Neural progenitor cell (in vitro differentiated cells): ENCODE measurements at regions not wholly inside any gene's neighbourhood (a gene's known extent, or its start where the extent isn't known, plus 50 kb on each side); places are given as distances from the start of the nearest gene placed in this dataset.

Experiments used
- DNase-seq: peaks from one replicate; pipeline ENCODE4 v3.0.0-alpha.2; 2016; ENCODE audit warnings: low spot score
- H2AFZ ChIP-seq: fragments of 200-600 bp; sonication (generic); replicated peaks from 2 replicates; pipeline ENCODE4 v1.6.1; 2016; ENCODE audit warnings: antibody characterized with exemption
- H3F3A ChIP-seq: fragments of 200-600 bp; sonication (generic); 2 replicates; pipeline ENCODE4 v1.6.1; 2016; ENCODE audit warnings: antibody characterized with exemption, low read depth
- H3K27ac ChIP-seq: fragments of 200-600 bp; sonication (generic); 2 replicates; pipeline ENCODE4 v1.5.1; 2016; ENCODE audit warnings: mild to moderate bottlenecking
- H3K27me3 ChIP-seq: fragments of 200-600 bp; sonication (generic); 2 replicates; pipeline ENCODE4 v1.6.1; 2016; ENCODE audit warnings: mild to moderate bottlenecking, moderate library complexity
- H3K36me3 ChIP-seq: fragments of 200-600 bp; sonication (generic); 2 replicates; pipeline ENCODE4 v1.5.1; 2016
- H3K4me1 ChIP-seq: fragments of 200-600 bp; sonication (generic); 2 replicates; pipeline ENCODE4 v1.6.1; 2016; ENCODE audit warnings: mixed run types
- H3K4me2 ChIP-seq: fragments of 200-600 bp; sonication (generic); 2 replicates; pipeline ENCODE4 v1.6.1; 2016
- H3K4me3 ChIP-seq: fragments of 200-600 bp; sonication (generic); 2 replicates; pipeline ENCODE4 v1.5.1; 2016
- H3K79me2 ChIP-seq: fragments of 200-600 bp; sonication (generic); 2 replicates; pipeline ENCODE4 v1.6.1; 2016; ENCODE audit warnings: low read depth
- H3K9ac ChIP-seq: fragments of 200-600 bp; sonication (generic); 2 replicates; pipeline ENCODE4 v1.6.1; 2016
- H3K9me3 ChIP-seq: fragments of 200-600 bp; sonication (generic); 2 replicates; pipeline ENCODE4 v1.5.1; 2016; ENCODE audit warnings: low read depth
- H4K20me1 ChIP-seq: fragments of 200-600 bp; sonication (generic); 2 replicates; pipeline ENCODE4 v1.6.1; 2016; ENCODE audit warnings: low read depth
- H3K27ac Mint-ChIP-seq: 3 replicates; pipeline ENCODE4 v1.8.0; 2021; ENCODE audit warnings: mixed read lengths
- H3K27me3 Mint-ChIP-seq: 2 replicates; pipeline ENCODE4 v1.8.0; 2022; ENCODE audit warnings: low read depth, mild to moderate bottlenecking, inconsistent platforms, moderate library complexity, mixed read lengths; ENCODE audit not compliant: insufficient read depth
- H3K36me3 Mint-ChIP-seq: 3 replicates; pipeline ENCODE4 v1.8.0; 2021; ENCODE audit warnings: mixed read lengths
- H3K4me1 Mint-ChIP-seq: 3 replicates; pipeline ENCODE4 v1.8.0; 2021; ENCODE audit warnings: mixed read lengths
- H3K4me3 Mint-ChIP-seq: 3 replicates; pipeline ENCODE4 v1.8.0; 2021; ENCODE audit warnings: mild to moderate bottlenecking, moderate library complexity, mixed read lengths
- H3K9me3 Mint-ChIP-seq: 3 replicates; pipeline ENCODE4 v1.8.0; 2020; ENCODE audit warnings: mixed read lengths
- CTCF ChIP-seq: fragments of 200-600 bp; sonication (generic); IDR thresholded peaks from 2 replicates; pipeline ENCODE4 v1.5.1; 2017; ENCODE audit warnings: antibody characterized with exemption, mild to moderate bottlenecking
- EZH2 ChIP-seq: fragments of 200-600 bp; sonication (generic); IDR thresholded peaks from 2 replicates; pipeline ENCODE4 v1.6.1; 2017; ENCODE audit warnings: antibody characterized with exemption, mild to moderate bottlenecking, moderate library complexity
- EZH2phosphoT487 ChIP-seq: fragments of 200-600 bp; sonication (generic); IDR thresholded peaks from 2 replicates; pipeline ENCODE4 v1.6.1; 2017; ENCODE audit warnings: antibody characterized with exemption

DNA sequence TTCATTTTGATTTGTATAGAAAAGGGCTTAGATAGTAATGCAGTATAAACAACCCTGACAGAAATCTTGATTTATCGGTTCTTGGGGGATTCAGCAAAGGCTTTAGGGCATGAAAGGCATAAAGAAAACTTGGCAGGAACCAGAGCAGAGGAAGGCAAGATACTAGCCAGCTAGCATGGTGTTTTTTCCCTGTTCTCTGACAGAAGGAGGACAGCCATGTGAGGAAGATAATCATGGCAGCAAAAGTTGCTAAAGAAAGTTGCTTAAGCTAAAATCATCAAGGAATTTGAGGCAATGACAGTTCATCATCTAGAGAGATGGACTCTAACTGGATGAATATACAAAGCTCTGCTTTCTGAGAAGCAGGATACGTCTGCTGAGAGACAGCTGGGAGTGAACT, 294.1 kb downstream of the KCNRG start:
- Histone ChIP-seq H3K36me3 (no peaks in the 10 kb centered on the region), H3K79me2 (no peaks in the 10 kb centered on the region), H3K9me3 (no peaks in the 10 kb centered on the region), H3F3A (no peaks in the 10 kb centered on the region), H3K9ac (no peak overlapping the region), H3K4me1 (peaks cover 12% of the 10 kb centered on the region), H3K4me2 (no peak overlapping the region), H3K27me3 (no peaks in the 10 kb centered on the region), H3K27ac (no peak overlapping the region), H2AFZ (no peak overlapping the region), H4K20me1 (no peaks in the 10 kb centered on the region), H3K4me3 (no peak overlapping the region)
- TF ChIP-seq CTCF (no peak), EZH2phosphoT487 (no peak), EZH2 (no peak)
- Mint-ChIP-seq H3K27ac (no peak overlapping the region), H3K4me3 (no peak overlapping the region), H3K4me1 (peaks cover 3% of the 10 kb centered on the region), H3K9me3 (peaks cover 11% of the 10 kb centered on the region), H3K27me3 (no peaks in the 10 kb centered on the region), H3K36me3 (no peaks in the 10 kb centered on the region)
- no peak for DNase-seq

DNA sequence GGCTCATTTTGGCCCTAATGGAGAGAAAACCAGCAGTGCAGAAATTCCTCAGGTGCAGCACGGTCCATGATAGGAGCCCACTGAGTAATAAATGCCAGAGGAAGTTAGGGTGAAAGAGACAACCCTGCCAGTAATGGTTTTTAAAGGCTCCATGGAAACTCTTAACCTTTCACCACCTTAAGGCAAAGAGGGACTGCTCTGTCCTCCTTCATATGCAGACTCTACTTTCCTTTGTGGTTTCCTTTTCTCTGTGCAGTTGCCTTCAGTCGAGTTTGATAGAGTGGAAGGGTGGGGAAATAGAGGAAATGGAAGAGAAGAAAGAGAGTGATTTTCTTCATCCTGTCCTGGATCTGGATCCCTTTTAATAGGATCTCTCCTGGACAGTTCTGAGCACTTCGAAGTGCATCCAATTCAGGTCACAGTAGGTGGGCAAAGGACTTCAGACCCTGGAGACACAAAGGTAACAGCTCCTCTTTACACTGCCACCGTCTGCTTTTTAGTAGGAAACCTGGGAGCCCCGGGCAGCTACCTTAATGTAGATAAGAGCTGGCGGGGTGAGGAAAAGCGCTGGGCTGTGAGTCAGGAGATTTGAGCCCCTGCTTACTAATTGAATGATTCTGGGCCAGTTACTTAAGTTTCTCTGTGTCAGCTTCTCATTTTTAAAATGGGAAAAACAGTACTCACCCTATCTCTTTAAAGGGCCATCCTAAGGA, 294.8 kb downstream of the KCNRG start:
- H3K4me3 ChIP-seq = no peak overlapping the region
- peaks cover 12% of the 10 kb centered on the region for H3K4me1 ChIP-seq
- H3K79me2 ChIP-seq = no peaks in the 10 kb centered on the region
- H3K9me3 Mint-ChIP-seq = peaks cover 11% of the 10 kb centered on the region
- DNase-seq = peak; percentile 19
- H3K4me1 Mint-ChIP-seq = peaks cover 3% of the 10 kb centered on the region
- no peaks in the 10 kb centered on the region for H3K36me3 ChIP-seq
- no peaks in the 10 kb centered on the region for H3K27me3 Mint-ChIP-seq
- no peak overlapping the region for H3K27ac Mint-ChIP-seq
- no peaks in the 10 kb centered on the region for H3K36me3 Mint-ChIP-seq
- H2AFZ ChIP-seq = no peak overlapping the region
- H3K9me3 ChIP-seq = no peaks in the 10 kb centered on the region
- no peaks in the 10 kb centered on the region for H3K27me3 ChIP-seq
- no peak overlapping the region for H3K4me3 Mint-ChIP-seq
- no peak overlapping the region for H3K9ac ChIP-seq
- peak overlapping the region; percentile 21 for H3K4me2 ChIP-seq
- TF ChIP-seq EZH2phosphoT487 (no peak), EZH2 (no peak), CTCF (no peak)
- no peaks in the 10 kb centered on the region for H3F3A ChIP-seq
- no peak overlapping the region for H3K27ac ChIP-seq
- H4K20me1 ChIP-seq = no peaks in the 10 kb centered on the region

DNA sequence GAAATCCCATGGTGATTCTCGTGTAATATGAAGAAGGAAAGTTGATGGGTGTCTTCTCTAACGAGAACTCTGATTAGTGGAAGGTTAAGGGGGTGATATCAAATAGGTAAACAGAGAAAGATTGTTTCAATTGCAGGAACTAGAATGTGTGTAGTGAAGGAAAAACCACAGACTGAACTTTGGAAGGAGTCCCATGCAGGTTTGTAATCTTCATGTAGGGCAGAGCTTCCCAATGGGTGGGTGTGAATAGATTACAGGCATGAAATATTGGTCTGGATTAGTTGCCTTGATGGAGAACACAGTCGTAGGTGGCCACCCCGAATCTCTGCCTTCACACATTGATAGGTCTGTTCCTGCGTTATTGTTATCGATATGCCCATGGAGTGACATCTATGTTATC, 295.5 kb downstream of the KCNRG start:
- Histone ChIP-seq H3K79me2 (no peaks in the 10 kb centered on the region), H3F3A (no peaks in the 10 kb centered on the region), H3K4me3 (no peak overlapping the region), H3K4me2 (no peak overlapping the region), H2AFZ (no peak overlapping the region), H4K20me1 (no peaks in the 10 kb centered on the region), H3K27ac (no peak overlapping the region), H3K4me1 (peaks cover 12% of the 10 kb centered on the region), H3K27me3 (no peaks in the 10 kb centered on the region), H3K9me3 (no peaks in the 10 kb centered on the region), H3K36me3 (no peaks in the 10 kb centered on the region), H3K9ac (no peak overlapping the region)
- no peak for TF ChIP-seq EZH2phosphoT487
- TF ChIP-seq CTCF = no peak
- no peak for TF ChIP-seq EZH2
- no peak overlapping the region for H3K27ac Mint-ChIP-seq
- no peaks in the 10 kb centered on the region for H3K27me3 Mint-ChIP-seq
- peaks cover 8% of the 10 kb centered on the region for H3K9me3 Mint-ChIP-seq
- H3K4me3 Mint-ChIP-seq = no peak overlapping the region
- H3K36me3 Mint-ChIP-seq = no peaks in the 10 kb centered on the region
- H3K4me1 Mint-ChIP-seq = peaks cover 3% of the 10 kb centered on the region
- DNase-seq = no peak
